GM12865 (cell line): ENCODE measurements at regions not wholly inside any gene's neighbourhood (a gene's known extent, or its start where the extent isn't known, plus 50 kb on each side); places are given as distances from the start of the nearest gene placed in this dataset.

Experiments used
- DNase-seq: peaks from one replicate; pipeline ENCODE4 v3.0.0; 2010; ENCODE audit warnings: low read depth
- H3K4me3 ChIP-seq: 2 replicates; pipeline ENCODE4 v1.5.1; 2011; ENCODE audit warnings: mild to moderate bottlenecking, low read depth, low read length, control low read depth
- TF ChIP-seq, protein P1 (sequence below): IDR thresholded peaks from 2 replicates; pipeline ENCODE4 v1.5.1; 2011; ENCODE audit warnings: low read length, control low read depth, low read depth, inconsistent platforms; ENCODE audit not compliant: insufficient read depth; ENCODE audit errors: missing control alignments

DNA sequence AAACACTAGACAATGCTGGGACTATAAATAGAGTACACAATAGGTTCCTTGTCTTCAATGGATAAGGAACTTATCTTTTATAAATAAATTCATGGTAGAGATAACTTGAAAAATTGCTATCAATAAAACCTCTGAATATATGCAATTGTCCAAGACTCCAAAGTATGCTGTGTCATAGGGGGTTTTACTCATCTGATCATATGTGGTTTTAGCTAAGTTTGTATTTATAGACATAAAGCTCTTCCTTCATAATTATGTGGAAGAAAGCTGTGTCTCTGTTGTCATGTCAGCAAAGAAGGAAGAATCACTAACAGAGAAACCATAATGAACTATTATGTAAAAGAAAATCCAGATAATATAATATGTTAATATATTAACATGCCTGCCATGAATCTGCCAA is 111.5 kb upstream of the ATXN7L3B start:
- H3K4me3 ChIP-seq, result no peak overlapping the region
- TF ChIP-seq, protein P1, sequence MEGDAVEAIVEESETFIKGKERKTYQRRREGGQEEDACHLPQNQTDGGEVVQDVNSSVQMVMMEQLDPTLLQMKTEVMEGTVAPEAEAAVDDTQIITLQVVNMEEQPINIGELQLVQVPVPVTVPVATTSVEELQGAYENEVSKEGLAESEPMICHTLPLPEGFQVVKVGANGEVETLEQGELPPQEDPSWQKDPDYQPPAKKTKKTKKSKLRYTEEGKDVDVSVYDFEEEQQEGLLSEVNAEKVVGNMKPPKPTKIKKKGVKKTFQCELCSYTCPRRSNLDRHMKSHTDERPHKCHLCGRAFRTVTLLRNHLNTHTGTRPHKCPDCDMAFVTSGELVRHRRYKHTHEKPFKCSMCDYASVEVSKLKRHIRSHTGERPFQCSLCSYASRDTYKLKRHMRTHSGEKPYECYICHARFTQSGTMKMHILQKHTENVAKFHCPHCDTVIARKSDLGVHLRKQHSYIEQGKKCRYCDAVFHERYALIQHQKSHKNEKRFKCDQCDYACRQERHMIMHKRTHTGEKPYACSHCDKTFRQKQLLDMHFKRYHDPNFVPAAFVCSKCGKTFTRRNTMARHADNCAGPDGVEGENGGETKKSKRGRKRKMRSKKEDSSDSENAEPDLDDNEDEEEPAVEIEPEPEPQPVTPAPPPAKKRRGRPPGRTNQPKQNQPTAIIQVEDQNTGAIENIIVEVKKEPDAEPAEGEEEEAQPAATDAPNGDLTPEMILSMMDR, result no peak
- no peak for DNase-seq

DNA sequence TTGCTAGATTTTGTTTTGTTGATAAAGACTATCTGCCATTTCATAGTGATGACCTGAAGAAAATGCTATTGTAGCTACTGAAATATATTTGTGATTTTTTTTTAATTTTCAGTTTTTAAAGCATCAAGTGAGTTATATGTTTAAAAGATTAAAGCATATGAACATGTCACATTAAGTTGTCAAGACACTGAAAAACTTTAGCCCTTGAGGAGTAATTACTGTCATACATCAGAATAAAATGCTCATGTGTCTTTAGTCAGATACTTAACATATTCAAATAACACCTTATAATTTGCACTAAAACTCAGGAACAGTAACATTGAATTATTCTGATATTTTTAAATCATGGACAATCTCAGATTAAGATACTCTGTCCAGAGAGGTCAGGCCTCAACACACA is 108.1 kb upstream of the ATXN7L3B start:
- no peak for DNase-seq
- TF ChIP-seq, protein P1, result no peak

DNA sequence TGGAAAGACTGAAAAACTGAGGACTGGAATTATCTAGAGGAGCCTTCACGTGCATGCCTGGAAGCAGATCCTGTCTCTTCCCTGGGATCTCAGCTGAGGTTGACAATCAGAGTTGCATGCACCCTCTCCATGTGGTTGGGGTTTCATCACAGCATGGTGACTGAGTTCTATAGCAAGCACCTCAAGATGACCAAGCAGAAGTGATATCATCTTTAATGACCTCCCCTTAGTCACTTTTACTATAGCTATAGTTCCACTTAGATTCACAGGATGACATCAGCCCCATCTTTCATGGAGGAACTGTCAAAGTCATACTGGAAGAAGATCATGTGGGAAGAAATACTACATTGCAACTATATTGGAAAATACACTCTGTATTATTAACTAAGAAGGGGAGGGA is 105.8 kb upstream of the ATXN7L3B start:
- no peak for DNase-seq

More for the DNA sequence above, 108.1 kb upstream of the ATXN7L3B start:
- no peak overlapping the region for H3K4me3 ChIP-seq

DNA sequence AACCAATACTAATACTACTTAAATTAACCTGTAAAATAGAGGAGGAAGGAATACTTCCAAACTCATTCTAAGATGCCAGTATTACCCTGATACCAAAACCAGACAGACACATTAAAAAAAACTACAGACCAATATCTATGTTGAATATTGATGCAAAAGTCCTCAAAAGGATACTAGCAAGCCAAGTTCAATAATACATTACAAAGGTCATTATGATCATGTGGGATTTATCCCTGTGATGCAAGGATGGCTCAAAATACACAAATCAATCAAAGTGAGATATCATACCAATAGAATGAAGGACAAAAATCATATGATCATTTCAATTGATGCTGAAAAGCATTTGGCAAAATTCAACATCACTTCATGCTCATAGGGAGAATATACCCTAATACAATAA is 97.2 kb upstream of the ATXN7L3B start:
- no peak overlapping the region for H3K4me3 ChIP-seq
- DNase-seq, result no peak
- TF ChIP-seq, protein P1, result no peak

More for the DNA sequence above, 105.8 kb upstream of the ATXN7L3B start:
- H3K4me3 ChIP-seq, result no peak overlapping the region
- TF ChIP-seq, protein P1, result no peak

DNA sequence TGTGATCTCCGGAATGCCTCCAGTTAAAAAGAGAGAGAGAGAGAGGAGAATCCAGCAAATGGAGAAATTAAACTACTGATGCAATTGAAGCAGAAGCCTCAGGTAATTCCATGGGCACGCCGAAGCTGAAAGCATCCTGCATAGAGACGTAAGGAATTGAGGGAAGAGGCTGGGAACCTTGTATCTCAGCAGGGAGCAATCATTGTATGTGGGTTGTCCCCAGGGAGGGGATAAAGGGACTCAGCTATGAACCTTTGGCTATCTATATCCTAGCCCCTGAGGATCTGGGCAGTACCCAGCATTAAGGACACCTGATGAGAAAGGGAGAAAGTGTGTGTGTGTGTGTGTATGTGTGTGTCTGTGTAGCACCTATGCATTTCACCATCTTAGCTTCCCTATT is 95.8 kb upstream of the ATXN7L3B start:
- H3K4me3 ChIP-seq, result no peak overlapping the region
- DNase-seq, result no peak
- TF ChIP-seq, protein P1, result no peak

DNA sequence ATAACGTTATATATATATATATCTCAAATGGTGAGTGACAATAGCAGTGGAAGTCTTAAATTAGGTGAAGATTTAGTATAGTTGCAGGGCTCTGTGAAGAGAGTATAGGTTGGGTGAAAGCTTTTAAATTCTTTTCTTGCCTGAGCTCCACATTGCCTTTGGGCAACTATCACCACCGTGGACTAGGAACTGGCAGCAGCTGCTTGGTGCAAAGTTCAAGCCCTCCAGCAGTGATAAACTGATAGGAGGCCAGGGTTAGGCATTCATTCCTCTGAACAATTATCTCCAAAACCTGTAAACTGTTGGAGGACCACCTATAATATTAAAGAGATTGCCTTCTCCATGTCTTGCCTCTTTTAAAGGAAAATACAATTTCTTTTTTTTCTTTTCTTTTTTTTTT is 91.2 kb upstream of the ATXN7L3B start:
- TF ChIP-seq, protein P1, result no peak
- DNase-seq, result no peak
- no peak overlapping the region for H3K4me3 ChIP-seq

DNA sequence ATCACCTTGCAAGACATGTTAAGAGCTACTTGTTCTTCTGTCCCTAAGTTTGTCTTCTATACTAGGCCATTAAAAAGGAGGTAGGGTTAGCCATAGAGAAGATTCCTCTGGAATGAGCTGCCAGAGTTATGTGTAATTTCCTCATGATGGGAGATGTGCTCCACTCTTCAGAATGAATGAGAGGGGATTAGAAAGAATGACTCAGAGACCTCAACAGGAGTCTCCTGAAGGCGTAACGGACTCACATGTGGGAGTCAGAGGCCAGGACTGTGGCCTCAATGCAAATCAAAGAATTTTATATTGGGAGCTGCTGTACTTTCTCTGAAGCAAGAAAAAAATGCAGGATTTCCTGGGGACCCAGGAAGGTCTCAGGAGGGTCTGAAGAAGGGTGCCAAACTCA is 87.8 kb upstream of the ATXN7L3B start:
- no peak overlapping the region for H3K4me3 ChIP-seq
- no peak for DNase-seq
- TF ChIP-seq, protein P1, result no peak
